ENCODE measurements at regions not wholly inside any gene's neighbourhood (a gene's known extent, or its start where the extent isn't known, plus 50 kb on each side); places are given as distances from the start of the nearest gene placed in this dataset.
"Not testable (repeated sequence)": the region's sequence is repeated elsewhere in the genome, so short reads cannot be mapped to it uniquely, and the experiment has no call there.

- peaks cover 0 to 32% (median 27%) of the 10 kb centered on the region in 5 donors for H3K4me1 ChIP-seq (ENCODE audit: control insufficient read depth in 5 of 5, insufficient read depth in 5 of 5, low read length in 5 of 5)
- H3K4me3 ChIP-seq (ENCODE audit: low read depth in 1 of 5, low read length in 5 of 5) = no peak overlapping the region
- H3K27ac ChIP-seq (ENCODE audit: low read depth, low read length) = no peak overlapping the region
- H3K9ac ChIP-seq (ENCODE audit: low read length in 5 of 5) = no peak overlapping the region
- H3K36me3 ChIP-seq (ENCODE audit: control insufficient read depth in 5 of 5, insufficient read depth in 5 of 5, low read length in 5 of 5) = no peaks in the 10 kb centered on the region
- H3K9me3 ChIP-seq (ENCODE audit: control insufficient read depth in 5 of 5, low read length in 5 of 5) = no peaks in the 10 kb centered on the region
- H3K27me3 ChIP-seq (ENCODE audit: control insufficient read depth in 5 of 5, insufficient read depth in 4 of 5, low read length in 5 of 5) = no peaks in the 10 kb centered on the region
Measured at GRCh38 chr10:83541046-83541445, 598.3 kb upstream of the GHITM start.

GRCh38 chr10:83542774-83543411, 596.4 kb upstream of the GHITM start:
- no peaks in the 10 kb centered on the region for H3K36me3 ChIP-seq (ENCODE audit: control insufficient read depth in 5 of 5, insufficient read depth in 5 of 5, low read length in 5 of 5)

GRCh38 chr10:83543691-83544462, 595.4 kb upstream of the GHITM start:
- Histone ChIP-seq H3K36me3 (ENCODE audit: control insufficient read depth in 5 of 5, insufficient read depth in 5 of 5, low read length in 5 of 5) (no peaks in the 10 kb centered on the region), H3K9ac (ENCODE audit: low read length in 5 of 5) (no peak overlapping the region), H3K9me3 (ENCODE audit: control insufficient read depth in 5 of 5, low read length in 5 of 5) (peaks cover 0 to under 1% (median 0%) of the 10 kb centered on the region in 5 donors), H3K4me3 (ENCODE audit: low read depth in 1 of 5, low read length in 5 of 5) (no peak overlapping the region), H3K4me1 (ENCODE audit: control insufficient read depth in 5 of 5, insufficient read depth in 5 of 5, low read length in 5 of 5) (peaks cover 0 to 32% (median 27%) of the 10 kb centered on the region in 5 donors), H3K27ac (ENCODE audit: low read depth, low read length) (no peak overlapping the region), H3K27me3 (ENCODE audit: control insufficient read depth in 5 of 5, insufficient read depth in 4 of 5, low read length in 5 of 5) (no peaks in the 10 kb centered on the region)

More at GRCh38 chr10:83542774-83543411, 596.4 kb upstream of the GHITM start:
- Histone ChIP-seq H3K4me3 (ENCODE audit: low read depth in 1 of 5, low read length in 5 of 5) (no peak overlapping the region), H3K27me3 (ENCODE audit: control insufficient read depth in 5 of 5, insufficient read depth in 4 of 5, low read length in 5 of 5) (no peaks in the 10 kb centered on the region), H3K27ac (ENCODE audit: low read depth, low read length) (no peak overlapping the region), H3K9me3 (ENCODE audit: control insufficient read depth in 5 of 5, low read length in 5 of 5) (no peaks in the 10 kb centered on the region), H3K4me1 (ENCODE audit: control insufficient read depth in 5 of 5, insufficient read depth in 5 of 5, low read length in 5 of 5) (peaks cover 0 to 32% (median 27%) of the 10 kb centered on the region in 5 donors), H3K9ac (ENCODE audit: low read length in 5 of 5) (no peak overlapping the region)

GRCh38 chr10:83545901-83546391, 593.4 kb upstream of the GHITM start:
- Histone ChIP-seq H3K36me3 (ENCODE audit: control insufficient read depth in 5 of 5, insufficient read depth in 5 of 5, low read length in 5 of 5) (no peaks in the 10 kb centered on the region), H3K4me3 (ENCODE audit: low read depth in 1 of 5, low read length in 5 of 5) (no peak overlapping the region), H3K4me1 (ENCODE audit: control insufficient read depth in 5 of 5, insufficient read depth in 5 of 5, low read length in 5 of 5) (peaks cover 0 to 18% (median 16%) of the 10 kb centered on the region in 5 donors), H3K27ac (ENCODE audit: low read depth, low read length) (no peak overlapping the region), H3K9me3 (ENCODE audit: control insufficient read depth in 5 of 5, low read length in 5 of 5) (peaks cover 0 to 4% (median 0%) of the 10 kb centered on the region in 5 donors), H3K27me3 (ENCODE audit: control insufficient read depth in 5 of 5, insufficient read depth in 4 of 5, low read length in 5 of 5) (no peaks in the 10 kb centered on the region), H3K9ac (ENCODE audit: low read length in 5 of 5) (no peak overlapping the region)

- H3K27me3 ChIP-seq (ENCODE audit: control insufficient read depth in 5 of 5, insufficient read depth in 4 of 5, low read length in 5 of 5); H3K9ac ChIP-seq (ENCODE audit: low read length in 5 of 5); H3K9me3 ChIP-seq (ENCODE audit: control insufficient read depth in 5 of 5, low read length in 5 of 5); H3K4me1 ChIP-seq (ENCODE audit: control insufficient read depth in 5 of 5, insufficient read depth in 5 of 5, low read length in 5 of 5); H3K36me3 ChIP-seq (ENCODE audit: control insufficient read depth in 5 of 5, insufficient read depth in 5 of 5, low read length in 5 of 5); H3K4me3 ChIP-seq (ENCODE audit: low read depth in 1 of 5, low read length in 5 of 5); H3K27ac ChIP-seq (ENCODE audit: low read depth, low read length): not testable (repeated sequence)
Measured at GRCh38 chr10:83551190-83551589, 588.1 kb upstream of the GHITM start.

GRCh38 chr10:83553366-83553765, 585.9 kb upstream of the GHITM start:
- Histone ChIP-seq H3K4me3 (ENCODE audit: low read depth in 1 of 5, low read length in 5 of 5) (no peak overlapping the region), H3K36me3 (ENCODE audit: control insufficient read depth in 5 of 5, insufficient read depth in 5 of 5, low read length in 5 of 5) (no peaks in the 10 kb centered on the region), H3K4me1 (ENCODE audit: control insufficient read depth in 5 of 5, insufficient read depth in 5 of 5, low read length in 5 of 5) (no peaks in the 10 kb centered on the region), H3K9me3 (ENCODE audit: control insufficient read depth in 5 of 5, low read length in 5 of 5) (peaks cover 0 to 6% (median 2%) of the 10 kb centered on the region in 5 donors), H3K27me3 (ENCODE audit: control insufficient read depth in 5 of 5, insufficient read depth in 4 of 5, low read length in 5 of 5) (no peaks in the 10 kb centered on the region), H3K27ac (ENCODE audit: low read depth, low read length) (no peak overlapping the region), H3K9ac (ENCODE audit: low read length in 5 of 5) (no peak overlapping the region)

GRCh38 chr10:83555264-83555663, 584.0 kb upstream of the GHITM start:
- no peaks in the 10 kb centered on the region for H3K36me3 ChIP-seq (ENCODE audit: control insufficient read depth in 5 of 5, insufficient read depth in 5 of 5, low read length in 5 of 5)
- H3K27me3 ChIP-seq (ENCODE audit: control insufficient read depth in 5 of 5, insufficient read depth in 4 of 5, low read length in 5 of 5) = no peaks in the 10 kb centered on the region
- no peak overlapping the region for H3K9ac ChIP-seq (ENCODE audit: low read length in 5 of 5)
- H3K9me3 ChIP-seq (ENCODE audit: control insufficient read depth in 5 of 5, low read length in 5 of 5) = peaks cover 0 to 3% (median 2%) of the 10 kb centered on the region in 5 donors
- H3K27ac ChIP-seq (ENCODE audit: low read depth, low read length) = no peak overlapping the region
- no peak overlapping the region for H3K4me3 ChIP-seq (ENCODE audit: low read depth in 1 of 5, low read length in 5 of 5)
- no peaks in the 10 kb centered on the region for H3K4me1 ChIP-seq (ENCODE audit: control insufficient read depth in 5 of 5, insufficient read depth in 5 of 5, low read length in 5 of 5)

GRCh38 chr10:83562381-83562780, 576.9 kb upstream of the GHITM start:
- no peaks in the 10 kb centered on the region for H3K4me1 ChIP-seq (ENCODE audit: control insufficient read depth in 5 of 5, insufficient read depth in 5 of 5, low read length in 5 of 5)
- no peak overlapping the region for H3K4me3 ChIP-seq (ENCODE audit: low read depth in 1 of 5, low read length in 5 of 5)
- H3K9ac ChIP-seq (ENCODE audit: low read length in 5 of 5) = no peak overlapping the region
- H3K27me3 ChIP-seq (ENCODE audit: control insufficient read depth in 5 of 5, insufficient read depth in 4 of 5, low read length in 5 of 5) = no peaks in the 10 kb centered on the region
- no peaks in the 10 kb centered on the region for H3K36me3 ChIP-seq (ENCODE audit: control insufficient read depth in 5 of 5, insufficient read depth in 5 of 5, low read length in 5 of 5)
- H3K27ac ChIP-seq (ENCODE audit: low read depth, low read length) = no peak overlapping the region
- no peaks in the 10 kb centered on the region for H3K9me3 ChIP-seq (ENCODE audit: control insufficient read depth in 5 of 5, low read length in 5 of 5)

GRCh38 chr10:83564889-83565588, 574.3 kb upstream of the GHITM start:
- H3K27ac ChIP-seq (ENCODE audit: low read depth, low read length) = no peak overlapping the region
- H3K9me3 ChIP-seq (ENCODE audit: control insufficient read depth in 5 of 5, low read length in 5 of 5) = no peaks in the 10 kb centered on the region
- no peak overlapping the region for H3K4me3 ChIP-seq (ENCODE audit: low read depth in 1 of 5, low read length in 5 of 5)
- H3K27me3 ChIP-seq (ENCODE audit: control insufficient read depth in 5 of 5, insufficient read depth in 4 of 5, low read length in 5 of 5) = no peaks in the 10 kb centered on the region
- no peaks in the 10 kb centered on the region for H3K4me1 ChIP-seq (ENCODE audit: control insufficient read depth in 5 of 5, insufficient read depth in 5 of 5, low read length in 5 of 5)
- no peak overlapping the region for H3K9ac ChIP-seq (ENCODE audit: low read length in 5 of 5)
- no peaks in the 10 kb centered on the region for H3K36me3 ChIP-seq (ENCODE audit: control insufficient read depth in 5 of 5, insufficient read depth in 5 of 5, low read length in 5 of 5)

GRCh38 chr10:83572036-83572435, 567.3 kb upstream of the GHITM start:
- H3K9me3 ChIP-seq (ENCODE audit: control insufficient read depth in 5 of 5, low read length in 5 of 5) = peaks cover 0 to 1% (median under 1%) of the 10 kb centered on the region in 5 donors
- no peaks in the 10 kb centered on the region for H3K27me3 ChIP-seq (ENCODE audit: control insufficient read depth in 5 of 5, insufficient read depth in 4 of 5, low read length in 5 of 5)
- no peaks in the 10 kb centered on the region for H3K36me3 ChIP-seq (ENCODE audit: control insufficient read depth in 5 of 5, insufficient read depth in 5 of 5, low read length in 5 of 5)
- H3K27ac ChIP-seq (ENCODE audit: low read depth, low read length) = no peak overlapping the region
- H3K4me3 ChIP-seq (ENCODE audit: low read depth in 1 of 5, low read length in 5 of 5) = no peak overlapping the region
- H3K4me1 ChIP-seq (ENCODE audit: control insufficient read depth in 5 of 5, insufficient read depth in 5 of 5, low read length in 5 of 5) = no peaks in the 10 kb centered on the region
- H3K9ac ChIP-seq (ENCODE audit: low read length in 5 of 5) = no peak overlapping the region

Measured in subcutaneous abdominal adipose tissue (tissue), 5 donors.